ENCODE measurements at regions not wholly inside any gene's neighbourhood (a gene's known extent, or its start where the extent isn't known, plus 50 kb on each side); places are given as distances from the start of the nearest gene placed in this dataset.

GRCh38 chr12:47328831-47329545, 249.2 kb upstream of the AMIGO2 start:
- Histone ChIP-seq H3K4me1 (ENCODE audit: insufficient read depth, low read length) (no peaks in the 10 kb centered on the region), H3K36me3 (ENCODE audit: insufficient read depth, low read depth, low read length) (no peaks in the 10 kb centered on the region), H3K27me3 (ENCODE audit: insufficient read depth, low read length) (no peaks in the 10 kb centered on the region), H3K4me3 (ENCODE audit: low read length) (no peak overlapping the region), H3K9me3 (ENCODE audit: insufficient read depth, low read depth, low read length) (no peaks in the 10 kb centered on the region), H3K27ac (ENCODE audit: low read length) (no peak overlapping the region), H3K9ac (ENCODE audit: low read depth, low read length) (no peak overlapping the region)

GRCh38 chr12:47326190-47326589, 246.4 kb upstream of the AMIGO2 start:
- H3K4me1 ChIP-seq (ENCODE audit: insufficient read depth, low read length): no peaks in the 10 kb centered on the region
- no peaks in the 10 kb centered on the region for H3K27me3 ChIP-seq (ENCODE audit: insufficient read depth, low read length)
- no peaks in the 10 kb centered on the region for H3K36me3 ChIP-seq (ENCODE audit: insufficient read depth, low read depth, low read length)
- no peak overlapping the region for H3K4me3 ChIP-seq (ENCODE audit: low read length)
- H3K9me3 ChIP-seq (ENCODE audit: insufficient read depth, low read depth, low read length): no peaks in the 10 kb centered on the region
- no peak overlapping the region for H3K9ac ChIP-seq (ENCODE audit: low read depth, low read length)
- no peak overlapping the region for H3K27ac ChIP-seq (ENCODE audit: low read length)

GRCh38 chr12:47323802-47324201, 244.0 kb upstream of the AMIGO2 start:
- no peaks in the 10 kb centered on the region for H3K4me1 ChIP-seq (ENCODE audit: insufficient read depth, low read length)
- no peak overlapping the region for H3K9ac ChIP-seq (ENCODE audit: low read depth, low read length)
- H3K27ac ChIP-seq (ENCODE audit: low read length): no peak overlapping the region
- H3K36me3 ChIP-seq (ENCODE audit: insufficient read depth, low read depth, low read length): no peaks in the 10 kb centered on the region
- no peaks in the 10 kb centered on the region for H3K9me3 ChIP-seq (ENCODE audit: insufficient read depth, low read depth, low read length)
- no peak overlapping the region for H3K4me3 ChIP-seq (ENCODE audit: low read length)
- no peaks in the 10 kb centered on the region for H3K27me3 ChIP-seq (ENCODE audit: insufficient read depth, low read length)

GRCh38 chr12:47321436-47321835, 241.7 kb upstream of the AMIGO2 start:
- no peaks in the 10 kb centered on the region for H3K36me3 ChIP-seq (ENCODE audit: insufficient read depth, low read depth, low read length)
- H3K4me1 ChIP-seq (ENCODE audit: insufficient read depth, low read length): no peaks in the 10 kb centered on the region
- H3K9me3 ChIP-seq (ENCODE audit: insufficient read depth, low read depth, low read length): no peaks in the 10 kb centered on the region
- no peak overlapping the region for H3K9ac ChIP-seq (ENCODE audit: low read depth, low read length)
- H3K27me3 ChIP-seq (ENCODE audit: insufficient read depth, low read length): no peaks in the 10 kb centered on the region
- no peak overlapping the region for H3K27ac ChIP-seq (ENCODE audit: low read length)
- no peak overlapping the region for H3K4me3 ChIP-seq (ENCODE audit: low read length)

- Histone ChIP-seq H3K4me3 (ENCODE audit: low read length) (no peak overlapping the region), H3K36me3 (ENCODE audit: insufficient read depth, low read depth, low read length) (no peaks in the 10 kb centered on the region), H3K27ac (ENCODE audit: low read length) (no peak overlapping the region), H3K4me1 (ENCODE audit: insufficient read depth, low read length) (no peaks in the 10 kb centered on the region), H3K9me3 (ENCODE audit: insufficient read depth, low read depth, low read length) (no peaks in the 10 kb centered on the region), H3K9ac (ENCODE audit: low read depth, low read length) (no peak overlapping the region), H3K27me3 (ENCODE audit: insufficient read depth, low read length) (no peaks in the 10 kb centered on the region)
These were observed 240.0 kb upstream of the AMIGO2 start for GRCh38 chr12:47319746-47320145.

GRCh38 chr12:47318963-47319362, 239.2 kb upstream of the AMIGO2 start:
- H3K27me3 ChIP-seq (ENCODE audit: insufficient read depth, low read length): no peaks in the 10 kb centered on the region
- H3K9me3 ChIP-seq (ENCODE audit: insufficient read depth, low read depth, low read length): no peaks in the 10 kb centered on the region
- no peak overlapping the region for H3K4me3 ChIP-seq (ENCODE audit: low read length)
- H3K9ac ChIP-seq (ENCODE audit: low read depth, low read length): no peak overlapping the region
- H3K27ac ChIP-seq (ENCODE audit: low read length): no peak overlapping the region
- H3K4me1 ChIP-seq (ENCODE audit: insufficient read depth, low read length): no peaks in the 10 kb centered on the region
- no peaks in the 10 kb centered on the region for H3K36me3 ChIP-seq (ENCODE audit: insufficient read depth, low read depth, low read length)

GRCh38 chr12:47317175-47317915, 237.6 kb upstream of the AMIGO2 start:
- H3K9ac ChIP-seq (ENCODE audit: low read depth, low read length): no peak overlapping the region
- H3K4me3 ChIP-seq (ENCODE audit: low read length): no peak overlapping the region
- H3K9me3 ChIP-seq (ENCODE audit: insufficient read depth, low read depth, low read length): no peaks in the 10 kb centered on the region
- no peaks in the 10 kb centered on the region for H3K36me3 ChIP-seq (ENCODE audit: insufficient read depth, low read depth, low read length)
- no peaks in the 10 kb centered on the region for H3K27me3 ChIP-seq (ENCODE audit: insufficient read depth, low read length)
- H3K4me1 ChIP-seq (ENCODE audit: insufficient read depth, low read length): no peaks in the 10 kb centered on the region
- no peak overlapping the region for H3K27ac ChIP-seq (ENCODE audit: low read length)

GRCh38 chr12:47316609-47317049, 236.9 kb upstream of the AMIGO2 start:
- Histone ChIP-seq H3K27me3 (ENCODE audit: insufficient read depth, low read length) (no peaks in the 10 kb centered on the region), H3K9me3 (ENCODE audit: insufficient read depth, low read depth, low read length) (no peaks in the 10 kb centered on the region), H3K36me3 (ENCODE audit: insufficient read depth, low read depth, low read length) (no peaks in the 10 kb centered on the region), H3K9ac (ENCODE audit: low read depth, low read length) (no peak overlapping the region), H3K27ac (ENCODE audit: low read length) (no peak overlapping the region), H3K4me1 (ENCODE audit: insufficient read depth, low read length) (no peaks in the 10 kb centered on the region), H3K4me3 (ENCODE audit: low read length) (no peak overlapping the region)

GRCh38 chr12:47314996-47315395, 235.2 kb upstream of the AMIGO2 start:
- Histone ChIP-seq H3K27me3 (ENCODE audit: insufficient read depth, low read length) (no peaks in the 10 kb centered on the region), H3K27ac (ENCODE audit: low read length) (no peak overlapping the region), H3K4me3 (ENCODE audit: low read length) (no peak overlapping the region), H3K4me1 (ENCODE audit: insufficient read depth, low read length) (no peaks in the 10 kb centered on the region), H3K9ac (ENCODE audit: low read depth, low read length) (no peak overlapping the region), H3K36me3 (ENCODE audit: insufficient read depth, low read depth, low read length) (no peaks in the 10 kb centered on the region), H3K9me3 (ENCODE audit: insufficient read depth, low read depth, low read length) (no peaks in the 10 kb centered on the region)

- Histone ChIP-seq H3K9ac (ENCODE audit: low read depth, low read length) (no peak overlapping the region), H3K9me3 (ENCODE audit: insufficient read depth, low read depth, low read length) (no peaks in the 10 kb centered on the region), H3K4me1 (ENCODE audit: insufficient read depth, low read length) (no peaks in the 10 kb centered on the region), H3K36me3 (ENCODE audit: insufficient read depth, low read depth, low read length) (no peaks in the 10 kb centered on the region), H3K27me3 (ENCODE audit: insufficient read depth, low read length) (no peaks in the 10 kb centered on the region), H3K27ac (ENCODE audit: low read length) (no peak overlapping the region), H3K4me3 (ENCODE audit: low read length) (no peak overlapping the region)
These were observed 233.2 kb upstream of the AMIGO2 start for GRCh38 chr12:47312808-47313426.

- H3K36me3 ChIP-seq (ENCODE audit: insufficient read depth, low read depth, low read length): no peaks in the 10 kb centered on the region
- no peaks in the 10 kb centered on the region for H3K27me3 ChIP-seq (ENCODE audit: insufficient read depth, low read length)
- H3K4me1 ChIP-seq (ENCODE audit: insufficient read depth, low read length): no peaks in the 10 kb centered on the region
- H3K9me3 ChIP-seq (ENCODE audit: insufficient read depth, low read depth, low read length): no peaks in the 10 kb centered on the region
- H3K9ac ChIP-seq (ENCODE audit: low read depth, low read length): no peak overlapping the region
- no peak overlapping the region for H3K4me3 ChIP-seq (ENCODE audit: low read length)
- H3K27ac ChIP-seq (ENCODE audit: low read length): no peak overlapping the region
These were observed 232.4 kb upstream of the AMIGO2 start for GRCh38 chr12:47312147-47312546.

GRCh38 chr12:47311568-47311967, 231.8 kb upstream of the AMIGO2 start:
- Histone ChIP-seq H3K4me1 (ENCODE audit: insufficient read depth, low read length) (no peaks in the 10 kb centered on the region), H3K4me3 (ENCODE audit: low read length) (no peak overlapping the region), H3K27ac (ENCODE audit: low read length) (no peak overlapping the region), H3K9ac (ENCODE audit: low read depth, low read length) (no peak overlapping the region), H3K27me3 (ENCODE audit: insufficient read depth, low read length) (no peaks in the 10 kb centered on the region), H3K36me3 (ENCODE audit: insufficient read depth, low read depth, low read length) (no peaks in the 10 kb centered on the region), H3K9me3 (ENCODE audit: insufficient read depth, low read depth, low read length) (no peaks in the 10 kb centered on the region)
